ENCODE measurements at regions not wholly inside any gene's neighbourhood (a gene's known extent, or its start where the extent isn't known, plus 50 kb on each side); places are given as distances from the start of the nearest gene placed in this dataset.

- TF ChIP-seq POLR2A (IDR thresholded peaks at IDR 0.05; ENCODE audit: low read length) (no peak), GATA1 (IDR thresholded peaks at IDR 0.05; ENCODE audit: low read depth, low read length) (no peak)
Measured at GRCh38 chr10:104589871-104590270, 51.2 kb upstream of the SORCS3 start.

Data from erythroblast (primary cell).